ENCODE measurements at regions not wholly inside any gene's neighbourhood (a gene's known extent, or its start where the extent isn't known, plus 50 kb on each side); places are given as distances from the start of the nearest gene placed in this dataset.

DNA sequence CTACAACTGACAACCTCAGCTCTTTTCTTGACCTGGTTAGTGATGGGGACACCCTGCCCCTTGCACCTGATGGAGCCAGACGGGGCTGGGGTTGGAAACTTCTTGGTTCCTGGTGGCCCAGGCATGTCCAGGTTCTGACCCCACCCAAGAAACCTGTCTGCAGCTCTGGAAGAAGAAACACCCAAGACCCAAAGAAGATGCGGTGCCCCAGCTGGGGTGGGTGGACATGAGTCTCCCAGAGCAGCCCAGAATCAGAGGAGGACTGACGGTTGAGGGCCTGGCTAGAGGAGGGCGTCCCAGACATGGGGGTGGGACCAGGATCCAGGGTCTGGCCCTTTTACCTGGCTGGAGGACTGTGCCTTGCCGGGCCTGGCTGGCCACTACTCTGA is 202.4 kb downstream of the GLRX3 start:
- TF ChIP-seq CTCF (conservative IDR thresholded peaks at IDR 0.05; ENCODE audit: low read length) (no peak), EZH2phosphoT487 (IDR thresholded peaks at IDR 0.05; ENCODE audit: borderline replicate concordance, low read depth, low read length) (no peak)
